Retinal pigment epithelial cell (primary cell): ENCODE measurements at regions not wholly inside any gene's neighbourhood (a gene's known extent, or its start where the extent isn't known, plus 50 kb on each side); places are given as distances from the start of the nearest gene placed in this dataset.

Experiments used
- DNase-seq: peaks from one replicate; pipeline ENCODE4 v3.0.0-alpha.2; 2010; ENCODE audit warnings: low read depth
- H3K4me3 ChIP-seq: 2 replicates; pipeline ENCODE4 v1.5.1; 2011; ENCODE audit warnings: mild to moderate bottlenecking, low read length, control low read depth, moderate library complexity
- TF ChIP-seq, protein P1 (sequence below): conservative IDR thresholded peaks from 2 replicates; pipeline ENCODE4 v1.5.1; 2011; ENCODE audit warnings: low read depth, low read length, control low read depth, inconsistent platforms

DNA sequence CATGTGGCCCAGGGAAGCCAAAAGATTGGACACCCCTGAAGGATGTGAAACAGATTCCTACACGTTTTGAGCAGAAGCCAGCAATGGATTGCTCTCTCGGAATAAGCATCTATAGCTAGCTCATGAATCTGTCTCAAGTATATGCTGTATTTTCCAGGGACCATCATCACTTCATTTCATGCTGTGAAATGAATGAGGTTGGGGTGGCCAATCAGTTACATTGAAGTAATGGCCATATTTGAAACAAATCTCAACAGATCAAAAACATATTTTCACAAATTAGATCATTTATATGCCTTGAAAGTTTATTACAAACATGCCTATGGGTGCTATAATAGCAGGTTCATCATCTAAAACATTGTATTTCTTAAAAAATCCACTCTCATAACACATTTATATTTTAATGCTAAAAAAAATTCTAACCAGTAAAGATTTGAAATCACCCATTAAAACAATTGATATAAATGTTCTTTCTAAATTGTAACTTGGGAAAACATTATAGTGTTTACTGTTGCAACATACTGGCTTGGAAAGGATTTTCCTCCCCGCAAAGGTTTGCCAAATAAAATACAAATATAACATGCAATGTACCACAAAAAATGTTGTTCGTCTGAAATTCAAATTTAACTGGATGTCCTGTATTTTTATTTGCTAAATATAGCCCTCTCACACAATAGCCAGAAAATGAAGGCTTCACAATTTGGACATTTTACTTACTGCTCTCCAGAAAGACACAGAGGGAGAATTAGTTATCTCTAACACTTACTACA is 743.6 kb downstream of the KCNJ2 start:
- H3K4me3 ChIP-seq = no peak overlapping the region
- TF ChIP-seq, protein P1, sequence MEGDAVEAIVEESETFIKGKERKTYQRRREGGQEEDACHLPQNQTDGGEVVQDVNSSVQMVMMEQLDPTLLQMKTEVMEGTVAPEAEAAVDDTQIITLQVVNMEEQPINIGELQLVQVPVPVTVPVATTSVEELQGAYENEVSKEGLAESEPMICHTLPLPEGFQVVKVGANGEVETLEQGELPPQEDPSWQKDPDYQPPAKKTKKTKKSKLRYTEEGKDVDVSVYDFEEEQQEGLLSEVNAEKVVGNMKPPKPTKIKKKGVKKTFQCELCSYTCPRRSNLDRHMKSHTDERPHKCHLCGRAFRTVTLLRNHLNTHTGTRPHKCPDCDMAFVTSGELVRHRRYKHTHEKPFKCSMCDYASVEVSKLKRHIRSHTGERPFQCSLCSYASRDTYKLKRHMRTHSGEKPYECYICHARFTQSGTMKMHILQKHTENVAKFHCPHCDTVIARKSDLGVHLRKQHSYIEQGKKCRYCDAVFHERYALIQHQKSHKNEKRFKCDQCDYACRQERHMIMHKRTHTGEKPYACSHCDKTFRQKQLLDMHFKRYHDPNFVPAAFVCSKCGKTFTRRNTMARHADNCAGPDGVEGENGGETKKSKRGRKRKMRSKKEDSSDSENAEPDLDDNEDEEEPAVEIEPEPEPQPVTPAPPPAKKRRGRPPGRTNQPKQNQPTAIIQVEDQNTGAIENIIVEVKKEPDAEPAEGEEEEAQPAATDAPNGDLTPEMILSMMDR = no peak
- DNase-seq = no peak

DNA sequence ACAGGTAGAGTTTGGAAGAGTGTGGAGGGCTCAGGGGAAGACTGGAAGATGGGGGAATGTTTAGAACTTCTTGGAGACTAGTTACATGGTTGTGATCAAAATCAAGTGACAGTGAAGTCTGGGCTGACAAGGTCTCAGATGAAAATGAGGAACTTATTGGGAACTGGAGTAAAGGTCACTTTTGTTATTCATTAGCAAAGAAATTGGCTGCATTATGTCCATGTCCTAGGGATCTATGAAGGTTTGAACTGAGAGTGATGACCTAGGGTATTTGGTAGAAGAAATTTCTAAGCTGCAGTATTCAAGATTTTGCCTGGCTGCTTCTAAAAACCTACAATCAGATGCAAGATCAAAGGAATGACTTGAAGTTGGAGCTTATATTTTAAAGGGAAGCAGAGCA is 747.1 kb downstream of the KCNJ2 start:
- no peak for DNase-seq

DNA sequence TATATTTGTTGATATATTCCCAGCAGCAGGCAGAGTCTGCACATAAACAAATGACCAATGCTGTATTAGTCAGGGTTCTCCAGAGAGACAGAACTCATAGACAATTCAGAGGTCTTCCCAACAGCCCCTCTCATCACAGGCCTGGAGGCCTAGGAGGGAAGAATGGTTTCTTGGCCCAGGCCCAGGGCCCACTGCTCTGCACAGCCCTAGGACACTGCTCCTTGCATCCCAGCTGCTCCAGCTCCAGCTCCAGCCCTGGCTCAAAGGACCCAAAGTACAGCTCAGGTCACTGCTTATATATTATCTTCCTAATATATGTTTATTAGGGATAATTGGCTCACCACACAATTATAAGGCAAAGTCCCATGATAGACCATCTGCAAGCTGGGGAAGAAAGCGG is 749.9 kb downstream of the KCNJ2 start:
- TF ChIP-seq, protein P1 = no peak
- no peak overlapping the region for H3K4me3 ChIP-seq
- no peak for DNase-seq

More for the DNA sequence above, 747.1 kb downstream of the KCNJ2 start:
- H3K4me3 ChIP-seq = no peak overlapping the region
- TF ChIP-seq, protein P1 = no peak

DNA sequence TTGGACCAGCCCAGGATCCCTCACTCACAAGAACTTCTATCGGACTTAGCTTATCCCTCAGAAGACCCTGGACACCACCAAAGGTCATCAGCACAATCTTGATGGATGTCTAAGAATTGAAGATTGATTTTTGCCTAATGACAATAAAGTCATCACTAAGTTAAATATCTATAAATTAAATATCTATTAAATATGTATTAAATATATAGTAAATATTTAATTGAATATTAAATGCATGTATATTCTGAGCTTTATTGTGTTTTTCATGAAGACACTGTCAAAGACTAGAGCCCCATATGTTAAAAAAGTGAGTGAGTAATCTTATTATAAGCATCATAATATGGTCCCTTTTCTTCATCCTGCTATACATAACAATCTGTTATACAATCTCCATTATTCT is 751.1 kb downstream of the KCNJ2 start:
- TF ChIP-seq, protein P1 = no peak
- no peak overlapping the region for H3K4me3 ChIP-seq
- DNase-seq = no peak

DNA sequence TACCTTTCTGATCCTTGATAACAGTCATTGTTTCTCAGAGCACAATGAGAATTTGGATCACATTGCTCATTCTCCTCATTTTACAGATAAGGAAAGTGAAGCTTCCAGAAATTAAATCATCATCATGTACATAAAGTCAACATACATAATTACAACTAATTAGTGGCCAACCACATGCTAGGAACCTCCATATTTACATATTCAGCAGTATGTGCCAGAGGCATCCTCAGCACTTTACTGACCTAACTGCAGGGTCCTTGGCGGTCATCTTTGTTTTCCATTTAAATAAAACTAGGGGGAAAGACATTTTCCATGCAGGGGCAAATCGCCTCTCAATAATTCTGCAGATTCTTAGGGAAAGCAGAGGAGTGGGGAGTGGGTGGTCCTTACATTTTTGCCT is 752.9 kb downstream of the KCNJ2 start:
- TF ChIP-seq, protein P1 = no peak

DNA sequence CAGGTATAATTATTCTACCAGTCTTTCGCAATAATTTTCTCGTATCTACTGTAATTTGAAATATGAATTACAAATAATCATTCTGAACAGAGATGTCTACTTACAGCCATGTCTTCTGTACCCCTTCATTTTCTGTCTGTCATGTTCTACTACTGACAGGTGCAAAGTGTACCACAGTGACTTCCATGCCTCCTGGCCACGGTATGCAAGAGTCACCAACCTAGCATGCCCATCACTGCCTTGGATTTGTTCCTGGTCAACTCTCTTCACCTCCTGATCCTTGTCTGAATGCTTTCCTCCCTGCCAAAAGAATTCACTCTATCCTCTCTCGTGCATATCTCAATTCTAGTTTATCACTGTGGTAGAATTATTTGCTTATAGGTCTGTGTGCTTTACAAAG is 755.4 kb downstream of the KCNJ2 start:
- no peak overlapping the region for H3K4me3 ChIP-seq
- DNase-seq = no peak
- TF ChIP-seq, protein P1 = no peak

More for the DNA sequence above, 752.9 kb downstream of the KCNJ2 start:
- H3K4me3 ChIP-seq = no peak overlapping the region
- no peak for DNase-seq

DNA sequence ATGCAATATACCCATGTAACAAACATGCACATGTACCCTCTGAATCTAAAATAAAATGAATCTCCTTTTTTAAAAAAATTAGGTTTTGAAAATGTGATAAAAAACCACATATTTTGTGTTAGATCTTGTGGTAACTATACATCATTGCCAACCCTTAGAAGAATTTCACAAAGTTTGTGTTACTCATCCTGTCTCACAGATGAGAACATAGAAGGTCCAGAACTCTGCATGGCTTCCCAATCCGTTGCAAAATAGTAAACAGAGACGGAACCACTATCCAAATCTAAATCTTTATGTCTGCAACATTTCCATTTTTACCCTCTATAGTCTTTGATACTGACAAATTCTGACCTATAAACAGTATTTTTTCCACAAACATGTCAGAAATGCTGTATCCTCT is 759.9 kb downstream of the KCNJ2 start:
- TF ChIP-seq, protein P1 = no peak
- no peak for DNase-seq
- H3K4me3 ChIP-seq = no peak overlapping the region
